HepG2 (cell line): ENCODE measurements at regions not wholly inside any gene's neighbourhood (a gene's known extent, or its start where the extent isn't known, plus 50 kb on each side); places are given as distances from the start of the nearest gene placed in this dataset.

Experiments used
- ATAC-seq: fragments of 200-7000 bp; cut with Tn5 transposase; 3 replicates; pipeline ENCODE4 v1.9.1; 2020; ENCODE audit warnings: mild to moderate bottlenecking, moderate library complexity
- BruUV-seq: library from RNA; stranded (reverse); fragments of 400-500 nt; replicated peaks from 2 replicates; lab custom pipeline; 2021; lab: Mats Ljungman, UMichigan
- CTCF ChIA-PET: fragments of 300-600 bp; formaldehyde crosslinking; extraction: SDS; loops from one replicate; lab custom pipeline; 2021; ENCODE audit warnings: low total read pairs, inconsistent platforms, low intra/inter-chr PET ratio; lab: Yijun Ruan, JAX
- POLR2A ChIA-PET: fragments of 350-600 bp; sonication (Branson Sonifier 250); formaldehyde crosslinking; loops from one replicate; lab custom pipeline; 2020; ENCODE audit warnings: antibody characterized with exemption, inconsistent platforms; lab: Yijun Ruan, JAX
- DNase-seq: peaks from one replicate; pipeline ENCODE4 v3.0.0-alpha.2; 2015; ENCODE audit warnings: low spot score
- FAIRE-seq: peaks from 3 replicates; lab custom pipeline; 2011; peaks lifted over from hg19 to GRCh38; lab: Jason Lieb, UNC
- H2AFZ ChIP-seq: one replicate; pipeline ENCODE4 v1.6.1; 2011; ENCODE audit warnings: low read length, inconsistent platforms
- H3K27ac ChIP-seq: fragments of 300-600 bp; 3 replicates; pipeline ENCODE4 v1.8.0; 2011; ENCODE audit warnings: mixed run types, mild to moderate bottlenecking, mixed read lengths, low read length, inconsistent platforms; ENCODE audit not compliant: insufficient read depth; ENCODE audit errors: extremely low read length
- H3K27me3 ChIP-seq, 2 experiments: fragments of 200-600 bp in 1 of 2; 2 replicates in 1 of 2; 3 replicates in 1 of 2; pipeline versions ENCODE4 v1.6.0 to v1.8.0; 2011; ENCODE audit warnings: low read length in 2 of 2, mild to moderate bottlenecking in 2 of 2, moderate library complexity in 2 of 2, inconsistent platforms in 1 of 2; ENCODE audit not compliant: insufficient read depth in 2 of 2, control insufficient read depth in 1 of 2
- H3K36me3 ChIP-seq, 2 experiments: fragments of 200-600 bp in 1 of 2; replicated peaks in 1 of 2; 2 replicates in 1 of 2; 3 replicates in 1 of 2; pipeline versions ENCODE4 v1.5.1 to v1.8.0; 2011; ENCODE audit warnings: low read length in 2 of 2, inconsistent platforms in 1 of 2; ENCODE audit not compliant: insufficient read depth in 2 of 2, control insufficient read depth in 1 of 2
- H3K4me1 ChIP-seq: 2 replicates; pipeline ENCODE4 v1.5.1; 2012; ENCODE audit warnings: low read length, inconsistent platforms; ENCODE audit not compliant: insufficient read depth
- H3K4me2 ChIP-seq: 2 replicates; pipeline ENCODE4 v1.6.0; 2011; ENCODE audit warnings: low read depth, low read length, inconsistent platforms
- H3K4me3 ChIP-seq, 3 experiments: fragments of 200-600 bp in 1 of 3; sonication (generic), shearing (Covaris generic) in 1 of 3; replicated peaks in 1 of 3; 2 replicates each; pipeline ENCODE4 v1.5.1; 2011 to 2016; ENCODE audit warnings: low read length in 3 of 3, inconsistent platforms in 2 of 3, low read depth in 2 of 3, mild to moderate bottlenecking in 2 of 3, control low read depth in 1 of 3, mixed read lengths in 1 of 3; ENCODE audit not compliant: insufficient read depth in 1 of 3
- H3K79me2 ChIP-seq: one replicate; pipeline ENCODE4 v1.6.1; 2011; ENCODE audit warnings: low read length, inconsistent platforms; ENCODE audit not compliant: insufficient read depth
- H3K9ac ChIP-seq: 2 replicates; pipeline ENCODE4 v1.6.0; 2011; ENCODE audit warnings: mild to moderate bottlenecking, low read depth, low read length, inconsistent platforms; ENCODE audit not compliant: insufficient read depth
- H3K9me3 ChIP-seq: 2 replicates; pipeline ENCODE4 v1.5.1; 2012; ENCODE audit warnings: mild to moderate bottlenecking, low read length
- H4K20me1 ChIP-seq: 2 replicates; pipeline ENCODE4 v1.6.0; 2011; ENCODE audit warnings: inconsistent platforms, mild to moderate bottlenecking, low read length, moderate library complexity; ENCODE audit not compliant: insufficient read depth
- HNRNPK ChIP-seq: fragments of 200-400 bp; formaldehyde crosslinking; IDR thresholded peaks from 2 replicates; pipeline ENCODE4 v1.6.1; 2018; ENCODE audit warnings: low read length, low read depth, moderate library complexity, mild to moderate bottlenecking; ENCODE audit not compliant: poor library complexity, severe bottlenecking
- MED8 ChIP-seq: sonication (generic); formaldehyde crosslinking; IDR thresholded peaks from 2 replicates; pipeline ENCODE4 v1.8.1; 2023; ENCODE audit warnings: mild to moderate bottlenecking, missing genetic modification reagents; ENCODE audit not compliant: insufficient replicate concordance
- REL ChIP-seq: sonication (generic); formaldehyde crosslinking; conservative IDR thresholded peaks from 2 replicates; pipeline ENCODE4 v1.8.0; 2022; ENCODE audit warnings: mild to moderate bottlenecking, missing genetic modification reagents, moderate library complexity
- ZFP82 ChIP-seq: sonication (generic); formaldehyde crosslinking; IDR thresholded peaks from 2 replicates; pipeline ENCODE4 v1.5.1; 2020; ENCODE audit warnings: mild to moderate bottlenecking, missing genetic modification reagents, borderline replicate concordance
- ZNF292 ChIP-seq: sonication (generic); formaldehyde crosslinking; IDR thresholded peaks from 2 replicates; pipeline ENCODE4 v1.8.1; 2022; ENCODE audit warnings: mild to moderate bottlenecking, low read depth, missing genetic modification reagents, borderline replicate concordance
- ZNF567 ChIP-seq: sonication (generic); formaldehyde crosslinking; IDR thresholded peaks from 2 replicates; pipeline ENCODE4 v1.8.1; 2023; ENCODE audit warnings: mild to moderate bottlenecking, missing genetic modification reagents, borderline replicate concordance
- ZNF629 ChIP-seq: sonication (generic); formaldehyde crosslinking; conservative IDR thresholded peaks from 2 replicates; pipeline ENCODE4 v1.5.0; 2020; ENCODE audit warnings: missing genetic modification reagents
- ZNF674 ChIP-seq: sonication (generic); formaldehyde crosslinking; IDR thresholded peaks from 2 replicates; pipeline ENCODE4 v1.5.0; 2020; ENCODE audit warnings: low read depth, mild to moderate bottlenecking, missing genetic modification reagents
- ZNF766 ChIP-seq: sonication (generic); formaldehyde crosslinking; IDR thresholded peaks from 2 replicates; pipeline ENCODE4 v1.5.0; 2020; ENCODE audit warnings: missing genetic modification reagents, borderline replicate concordance
- WGBS: methylation state at CpG from one replicate; pipeline ENCODE4 v1.1.6; 2017; ENCODE audit warnings: low lambda C conversion rate; 5-methylcytosine and 5-hydroxymethylcytosine counted together
- in situ Hi-C: cut with HindIII; loops from 2 replicates; pipeline ENCODE4 v1.10.0; 2017; ENCODE audit warnings: low pct_unique_long_range_greater_than_20kb; ENCODE audit not compliant: extremely low pct_ligation_motif_present
- intact Hi-C: fragments of 100-400 bp; cut with micrococcal nuclease; formaldehyde crosslinking; loops from one replicate; pipeline ENCODE4 v1.10.0; 2022; ENCODE audit not compliant: unreplicated experiment
- TF ChIP-seq, protein P1 (sequence below): IDR thresholded peaks from 2 replicates; pipeline ENCODE4 v1.6.1; 2016; ENCODE audit warnings: mild to moderate bottlenecking, missing biosample characterization, missing genetic modification reagents
- TF ChIP-seq, protein P2 (sequence below): sonication (generic); formaldehyde crosslinking; conservative IDR thresholded peaks from 2 replicates; pipeline ENCODE4 v1.4.0; 2020; ENCODE audit warnings: missing genetic modification reagents
- TF ChIP-seq, protein P3 (sequence below): sonication (generic); formaldehyde crosslinking; IDR thresholded peaks from 2 replicates; pipeline ENCODE4 v1.9.0; 2022; ENCODE audit warnings: low read depth, missing genetic modification reagents
- TF ChIP-seq, protein P4 (sequence below): sonication (generic); formaldehyde crosslinking; IDR thresholded peaks from 2 replicates; pipeline ENCODE4 v1.9.0; 2021; ENCODE audit warnings: missing genetic modification reagents, borderline replicate concordance

DNA sequence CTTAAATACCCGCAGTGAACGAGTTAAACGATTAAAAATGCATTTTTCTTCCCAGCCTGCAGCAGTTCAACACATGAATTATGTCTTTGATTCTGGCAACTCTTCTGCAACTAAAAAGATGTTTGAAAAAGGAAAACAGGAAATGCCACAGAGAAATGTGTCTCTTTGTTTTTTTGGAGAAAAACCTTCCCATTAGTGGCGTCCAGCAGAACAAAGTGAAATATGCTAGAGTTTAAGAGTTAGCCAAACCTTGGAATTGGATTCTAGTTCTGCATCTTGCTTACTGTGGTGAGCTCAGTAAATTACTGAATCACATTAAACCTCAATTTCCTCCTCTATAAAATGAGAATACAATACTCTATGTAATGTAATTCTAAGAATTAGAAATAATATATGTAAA is 900.2 kb upstream of the ACVR2A start:
- H3K4me1 ChIP-seq: no peaks in the 10 kb centered on the region
- under 1% methylated on average over 4 of the region's 4 CpGs for WGBS
- POLR2A ChIA-PET: no interaction called here
- no peaks in the 10 kb centered on the region for H3K79me2 ChIP-seq
- intact Hi-C loops: no loop called here
- no peak overlapping the region for H3K27ac ChIP-seq
- no peaks in the 10 kb centered on the region for H4K20me1 ChIP-seq
- DNase-seq: no peak
- no peaks in the 10 kb centered on the region for H3K27me3 ChIP-seq
- no peak overlapping the region for H3K4me2 ChIP-seq
- CTCF ChIA-PET: no interaction called here
- in situ Hi-C loops: no loop called here
- H3K36me3 ChIP-seq: no peaks in the 10 kb centered on the region
- no peak for FAIRE-seq
- H3K9me3 ChIP-seq: no peaks in the 10 kb centered on the region
- no peak overlapping the region for H2AFZ ChIP-seq
- TF ChIP-seq, protein P1, sequence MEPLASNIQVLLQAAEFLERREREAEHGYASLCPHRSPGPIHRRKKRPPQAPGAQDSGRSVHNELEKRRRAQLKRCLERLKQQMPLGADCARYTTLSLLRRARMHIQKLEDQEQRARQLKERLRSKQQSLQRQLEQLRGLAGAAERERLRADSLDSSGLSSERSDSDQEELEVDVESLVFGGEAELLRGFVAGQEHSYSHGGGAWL (CRISPR knock-in tag): no peak
- TF ChIP-seq, protein P2, sequence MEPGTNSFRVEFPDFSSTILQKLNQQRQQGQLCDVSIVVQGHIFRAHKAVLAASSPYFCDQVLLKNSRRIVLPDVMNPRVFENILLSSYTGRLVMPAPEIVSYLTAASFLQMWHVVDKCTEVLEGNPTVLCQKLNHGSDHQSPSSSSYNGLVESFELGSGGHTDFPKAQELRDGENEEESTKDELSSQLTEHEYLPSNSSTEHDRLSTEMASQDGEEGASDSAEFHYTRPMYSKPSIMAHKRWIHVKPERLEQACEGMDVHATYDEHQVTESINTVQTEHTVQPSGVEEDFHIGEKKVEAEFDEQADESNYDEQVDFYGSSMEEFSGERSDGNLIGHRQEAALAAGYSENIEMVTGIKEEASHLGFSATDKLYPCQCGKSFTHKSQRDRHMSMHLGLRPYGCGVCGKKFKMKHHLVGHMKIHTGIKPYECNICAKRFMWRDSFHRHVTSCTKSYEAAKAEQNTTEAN: no peak
- TF ChIP-seq HNRNPK (no peak), ZNF674 (CRISPR knock-in tag) (no peak), REL (no peak), MED8 (CRISPR knock-in tag) (no peak), ZNF292 (CRISPR knock-in tag) (no peak), ZFP82 (no peak), ZNF766 (no peak), ZNF629 (CRISPR knock-in tag) (no peak), ZNF567 (CRISPR knock-in tag) (no peak)
- TF ChIP-seq, protein P3, sequence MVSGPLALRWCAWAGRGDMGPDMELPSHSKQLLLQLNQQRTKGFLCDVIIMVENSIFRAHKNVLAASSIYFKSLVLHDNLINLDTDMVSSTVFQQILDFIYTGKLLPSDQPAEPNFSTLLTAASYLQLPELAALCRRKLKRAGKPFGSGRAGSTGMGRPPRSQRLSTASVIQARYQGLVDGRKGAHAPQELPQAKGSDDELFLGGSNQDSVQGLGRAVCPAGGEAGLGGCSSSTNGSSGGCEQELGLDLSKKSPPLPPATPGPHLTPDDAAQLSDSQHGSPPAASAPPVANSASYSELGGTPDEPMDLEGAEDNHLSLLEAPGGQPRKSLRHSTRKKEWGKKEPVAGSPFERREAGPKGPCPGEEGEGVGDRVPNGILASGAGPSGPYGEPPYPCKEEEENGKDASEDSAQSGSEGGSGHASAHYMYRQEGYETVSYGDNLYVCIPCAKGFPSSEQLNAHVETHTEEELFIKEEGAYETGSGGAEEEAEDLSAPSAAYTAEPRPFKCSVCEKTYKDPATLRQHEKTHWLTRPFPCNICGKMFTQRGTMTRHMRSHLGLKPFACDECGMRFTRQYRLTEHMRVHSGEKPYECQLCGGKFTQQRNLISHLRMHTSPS: no peak
- TF ChIP-seq, protein P4, sequence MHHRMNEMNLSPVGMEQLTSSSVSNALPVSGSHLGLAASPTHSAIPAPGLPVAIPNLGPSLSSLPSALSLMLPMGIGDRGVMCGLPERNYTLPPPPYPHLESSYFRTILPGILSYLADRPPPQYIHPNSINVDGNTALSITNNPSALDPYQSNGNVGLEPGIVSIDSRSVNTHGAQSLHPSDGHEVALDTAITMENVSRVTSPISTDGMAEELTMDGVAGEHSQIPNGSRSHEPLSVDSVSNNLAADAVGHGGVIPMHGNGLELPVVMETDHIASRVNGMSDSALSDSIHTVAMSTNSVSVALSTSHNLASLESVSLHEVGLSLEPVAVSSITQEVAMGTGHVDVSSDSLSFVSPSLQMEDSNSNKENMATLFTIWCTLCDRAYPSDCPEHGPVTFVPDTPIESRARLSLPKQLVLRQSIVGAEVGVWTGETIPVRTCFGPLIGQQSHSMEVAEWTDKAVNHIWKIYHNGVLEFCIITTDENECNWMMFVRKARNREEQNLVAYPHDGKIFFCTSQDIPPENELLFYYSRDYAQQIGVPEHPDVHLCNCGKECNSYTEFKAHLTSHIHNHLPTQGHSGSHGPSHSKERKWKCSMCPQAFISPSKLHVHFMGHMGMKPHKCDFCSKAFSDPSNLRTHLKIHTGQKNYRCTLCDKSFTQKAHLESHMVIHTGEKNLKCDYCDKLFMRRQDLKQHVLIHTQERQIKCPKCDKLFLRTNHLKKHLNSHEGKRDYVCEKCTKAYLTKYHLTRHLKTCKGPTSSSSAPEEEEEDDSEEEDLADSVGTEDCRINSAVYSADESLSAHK: no peak
- TF ChIP-seq, all 625 proteins: peak for 0
- H3K4me3 ChIP-seq: no peak overlapping the region
- no peak for ATAC-seq
- H3K9ac ChIP-seq: no peak overlapping the region
- no TSS peak for BruUV-seq
